ENCODE measurements at regions not wholly inside any gene's neighbourhood (a gene's known extent, or its start where the extent isn't known, plus 50 kb on each side); places are given as distances from the start of the nearest gene placed in this dataset.
A peak's percentile ranks its signal among the peaks of the same experiment; 100 is the strongest.

DNA sequence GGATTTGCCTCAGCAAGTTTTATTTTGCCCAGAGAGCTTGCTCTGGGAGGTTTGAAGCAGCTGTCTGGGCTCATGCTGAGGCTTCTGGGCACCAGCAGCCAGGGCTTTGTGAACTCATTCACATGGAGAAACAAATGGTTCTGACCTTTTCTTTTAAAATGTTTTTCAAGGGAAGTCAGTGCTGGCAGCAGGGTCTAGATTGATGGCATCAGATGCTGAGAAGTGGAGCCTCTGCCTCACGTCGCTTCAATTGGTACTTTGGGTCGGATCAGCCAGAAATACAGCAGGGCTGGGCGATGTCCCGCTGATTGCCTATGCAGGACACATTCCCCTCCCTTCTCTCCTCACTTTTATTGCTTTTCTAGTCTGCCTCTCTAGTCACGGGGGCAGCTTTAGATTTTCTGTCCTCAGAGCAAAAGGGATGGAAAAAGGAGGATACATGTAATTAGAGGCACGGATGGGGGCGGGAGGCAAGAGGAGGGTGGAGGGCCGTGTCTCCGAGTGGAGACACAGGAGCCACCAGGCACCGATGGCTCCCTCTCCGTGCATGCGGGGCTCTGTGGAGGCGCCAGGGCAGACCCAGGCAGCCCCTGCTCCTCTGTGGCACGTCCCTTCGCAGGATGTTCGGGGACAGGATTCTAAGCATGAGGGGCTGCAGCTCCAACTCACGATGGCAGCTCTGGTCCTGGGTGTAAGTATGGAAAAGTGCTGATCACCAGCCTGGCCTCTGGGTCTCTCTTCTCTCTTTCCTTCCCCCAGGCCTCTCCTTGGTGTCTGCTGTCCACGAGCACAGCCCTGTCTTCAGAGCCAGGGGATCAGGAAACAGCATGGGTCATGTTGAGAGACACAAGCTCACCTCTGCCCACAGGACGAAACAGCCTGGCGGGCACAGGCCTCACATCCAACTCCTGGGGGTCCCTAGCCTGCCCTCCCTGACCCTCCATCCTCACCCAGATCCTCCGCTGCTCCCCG lies 116.1 kb downstream of the FAM43A start:
- TF ChIP-seq, protein P1, sequence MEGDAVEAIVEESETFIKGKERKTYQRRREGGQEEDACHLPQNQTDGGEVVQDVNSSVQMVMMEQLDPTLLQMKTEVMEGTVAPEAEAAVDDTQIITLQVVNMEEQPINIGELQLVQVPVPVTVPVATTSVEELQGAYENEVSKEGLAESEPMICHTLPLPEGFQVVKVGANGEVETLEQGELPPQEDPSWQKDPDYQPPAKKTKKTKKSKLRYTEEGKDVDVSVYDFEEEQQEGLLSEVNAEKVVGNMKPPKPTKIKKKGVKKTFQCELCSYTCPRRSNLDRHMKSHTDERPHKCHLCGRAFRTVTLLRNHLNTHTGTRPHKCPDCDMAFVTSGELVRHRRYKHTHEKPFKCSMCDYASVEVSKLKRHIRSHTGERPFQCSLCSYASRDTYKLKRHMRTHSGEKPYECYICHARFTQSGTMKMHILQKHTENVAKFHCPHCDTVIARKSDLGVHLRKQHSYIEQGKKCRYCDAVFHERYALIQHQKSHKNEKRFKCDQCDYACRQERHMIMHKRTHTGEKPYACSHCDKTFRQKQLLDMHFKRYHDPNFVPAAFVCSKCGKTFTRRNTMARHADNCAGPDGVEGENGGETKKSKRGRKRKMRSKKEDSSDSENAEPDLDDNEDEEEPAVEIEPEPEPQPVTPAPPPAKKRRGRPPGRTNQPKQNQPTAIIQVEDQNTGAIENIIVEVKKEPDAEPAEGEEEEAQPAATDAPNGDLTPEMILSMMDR (IDR thresholded peaks at IDR 0.05; ENCODE audit: low read length, missing control alignments), result no peak
- H3K4me3 ChIP-seq (replicated peaks; ENCODE audit: low read depth, low read length), result no peak overlapping the region

DNA sequence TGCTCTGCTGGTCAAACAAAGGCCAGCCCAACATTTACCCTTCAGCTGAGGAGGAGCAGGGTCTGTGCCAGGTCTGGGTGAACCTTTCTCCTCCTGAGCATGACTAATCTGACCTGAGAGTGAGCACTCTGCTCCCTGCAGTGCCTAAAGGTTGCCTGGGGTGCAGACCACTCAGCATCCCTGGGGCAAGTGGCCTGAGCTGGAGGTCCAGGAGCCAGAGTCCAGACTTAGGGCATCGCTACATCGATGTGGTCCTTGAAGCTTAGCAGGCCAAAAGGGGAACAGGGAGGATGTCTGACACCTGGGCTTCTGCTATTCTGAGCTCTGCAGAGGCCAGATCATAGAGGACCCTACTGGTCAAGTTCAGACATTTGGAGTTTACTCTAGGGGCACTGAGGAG lies 119.1 kb downstream of the FAM43A start:
- no peak overlapping the region for H3K4me3 ChIP-seq (replicated peaks; ENCODE audit: low read depth, low read length)
- TF ChIP-seq, protein P1 (IDR thresholded peaks at IDR 0.05; ENCODE audit: low read length, missing control alignments), result no peak
- DNase-seq (ENCODE audit: low read depth), result no peak

More for the DNA sequence above, 116.1 kb downstream of the FAM43A start:
- no peak for DNase-seq (ENCODE audit: low read depth)

DNA sequence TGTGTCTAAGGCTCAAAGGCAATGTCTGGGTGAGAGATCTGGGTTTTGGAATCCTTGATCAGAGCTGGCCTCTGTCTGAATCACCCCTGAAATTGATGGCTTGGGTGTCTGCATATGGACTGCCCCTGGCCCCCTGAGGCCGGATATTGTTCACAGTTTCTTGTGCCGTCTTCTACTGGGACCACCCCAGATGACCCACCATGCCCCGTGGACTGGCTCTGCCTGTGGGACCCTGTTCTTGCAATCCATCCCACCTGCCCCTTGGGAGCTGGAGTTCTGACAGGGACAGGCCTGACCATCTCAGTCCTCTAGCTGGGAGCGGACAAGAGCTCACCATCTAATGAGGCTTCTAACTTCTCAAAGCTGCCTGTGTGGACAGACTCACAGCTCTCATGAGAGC lies 119.9 kb downstream of the FAM43A start:
- DNase-seq (ENCODE audit: low read depth), result no peak
- TF ChIP-seq, protein P1 (IDR thresholded peaks at IDR 0.05; ENCODE audit: low read length, missing control alignments), result no peak
- H3K4me3 ChIP-seq (replicated peaks; ENCODE audit: low read depth, low read length), result no peak overlapping the region

DNA sequence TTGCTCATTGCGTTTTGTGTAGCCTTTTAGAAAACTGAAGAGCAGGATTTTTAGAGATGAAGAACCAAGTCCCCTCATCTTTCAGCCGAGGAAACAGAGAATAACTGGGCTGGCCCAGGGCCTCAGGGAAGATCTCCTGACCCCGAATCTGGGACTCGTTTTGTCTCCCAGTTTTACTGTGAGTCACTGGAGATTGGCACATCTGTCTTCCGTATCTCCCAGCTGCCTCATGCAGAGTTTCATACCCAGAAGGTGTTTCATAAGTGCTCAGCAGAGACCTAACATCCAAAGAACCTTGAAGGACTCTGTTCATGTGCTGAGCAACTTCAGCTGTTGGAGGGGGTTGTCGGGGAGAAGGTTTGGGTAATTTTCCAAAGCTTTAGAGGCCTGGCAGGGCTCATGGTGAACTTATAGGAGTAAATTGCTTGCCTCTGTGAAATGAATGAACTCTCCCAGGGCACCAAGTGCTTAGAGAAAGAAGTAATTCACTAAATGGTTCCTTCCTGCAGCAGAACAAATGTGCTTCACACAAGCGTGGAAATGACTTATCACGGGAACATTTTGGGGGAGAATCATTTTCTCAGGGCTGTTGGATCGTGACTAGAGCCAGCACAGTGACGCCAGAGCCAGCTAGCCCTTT lies 121.4 kb downstream of the FAM43A start:
- TF ChIP-seq, protein P1 (IDR thresholded peaks at IDR 0.05; ENCODE audit: low read length, missing control alignments), result no peak
- DNase-seq (ENCODE audit: low read depth), result peak; percentile 52
- no peak overlapping the region for H3K4me3 ChIP-seq (replicated peaks; ENCODE audit: low read depth, low read length)

DNA sequence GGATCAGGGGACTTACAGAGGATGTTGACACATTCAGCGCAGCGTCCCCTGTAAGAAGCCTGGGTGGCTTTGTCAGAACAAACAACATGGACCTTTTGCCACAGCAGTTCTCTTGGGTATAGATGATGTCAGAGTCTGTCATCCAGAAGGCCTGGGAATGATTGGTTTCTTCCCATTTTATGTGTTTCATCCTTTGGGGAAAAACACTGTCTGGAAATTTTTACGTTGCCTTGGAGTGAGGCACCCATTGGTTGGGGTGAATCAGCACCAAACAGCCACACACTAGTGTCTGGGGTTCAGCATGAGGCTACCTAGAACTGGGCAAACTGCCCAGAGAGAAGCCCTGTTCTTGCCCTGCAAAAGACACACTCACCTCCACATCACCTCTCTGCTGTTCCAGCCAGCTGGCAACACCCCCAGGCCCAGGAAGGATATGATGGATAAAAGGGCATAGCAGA lies 123.0 kb downstream of the FAM43A start:
- peak; percentile 25 for DNase-seq (ENCODE audit: low read depth)
- TF ChIP-seq, protein P1 (IDR thresholded peaks at IDR 0.05; ENCODE audit: low read length, missing control alignments), result no peak

DNA sequence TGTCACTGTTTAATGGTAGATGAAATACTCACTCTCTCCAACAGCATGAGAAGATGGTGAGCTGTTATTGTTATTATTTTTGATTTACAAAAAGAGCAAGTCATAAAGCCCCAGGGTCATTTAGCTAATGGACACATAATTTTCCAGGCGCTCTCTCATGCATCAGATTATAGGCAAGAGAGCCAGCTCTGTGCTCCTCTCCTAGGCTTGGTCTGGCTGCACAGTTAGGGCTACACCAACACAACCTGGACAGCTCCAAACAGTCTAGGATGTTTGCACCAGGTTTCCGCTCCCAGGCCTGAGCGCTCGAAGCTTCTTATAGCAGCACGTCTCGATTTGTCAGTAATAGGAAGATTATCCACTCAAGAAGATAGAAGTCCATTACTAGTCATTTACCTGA lies 123.7 kb downstream of the FAM43A start:
- DNase-seq (ENCODE audit: low read depth), result no peak
- H3K4me3 ChIP-seq (replicated peaks; ENCODE audit: low read depth, low read length), result no peak overlapping the region
- TF ChIP-seq, protein P1 (IDR thresholded peaks at IDR 0.05; ENCODE audit: low read length, missing control alignments), result no peak

More for the DNA sequence above, 123.0 kb downstream of the FAM43A start:
- no peak overlapping the region for H3K4me3 ChIP-seq (replicated peaks; ENCODE audit: low read depth, low read length)

Measured in fibroblast of pulmonary artery (primary cell).